BJ (cell line): ENCODE measurements at regions not wholly inside any gene's neighbourhood (a gene's known extent, or its start where the extent isn't known, plus 50 kb on each side); places are given as distances from the start of the nearest gene placed in this dataset.
"Not testable (repeated sequence)": the region's sequence is repeated elsewhere in the genome, so short reads cannot be mapped to it uniquely, and the experiment has no call there.

Experiments used
- CTCF ChIA-PET: fragments of 350-600 bp; formaldehyde crosslinking; extraction: SDS; loops from one replicate; lab custom pipeline; 2021; ENCODE audit warnings: antibody characterized with exemption, inconsistent platforms; lab: Yijun Ruan, JAX
- POLR2A ChIA-PET: fragments of 300-600 bp; sonication (Branson Sonifier 250); formaldehyde crosslinking; extraction: SDS; loops from one replicate; lab custom pipeline; 2021; ENCODE audit warnings: antibody characterized with exemption; lab: Charles Lee
- DNase-seq: peaks from one replicate; pipeline ENCODE4 v3.0.0-alpha.2; 2011; ENCODE audit warnings: low read depth
- H3K27me3 ChIP-seq: 2 replicates; pipeline ENCODE4 v1.6.0; 2011; ENCODE audit warnings: low read length; ENCODE audit not compliant: control insufficient read depth, insufficient read depth
- H3K36me3 ChIP-seq: 2 replicates; pipeline ENCODE4 v1.5.1; 2011; ENCODE audit warnings: low read length; ENCODE audit not compliant: control insufficient read depth, insufficient read depth
- H3K4me3 ChIP-seq: 2 replicates; pipeline ENCODE4 v1.5.1; 2011; ENCODE audit warnings: low read depth, mild to moderate bottlenecking, control low read depth, low read length
- TF ChIP-seq, protein P1 (sequence below): IDR thresholded peaks from 2 replicates; pipeline ENCODE4 v1.5.1; 2011; ENCODE audit warnings: low read depth, mild to moderate bottlenecking, control low read depth, inconsistent platforms, low read length, moderate library complexity; ENCODE audit not compliant: insufficient read depth

DNA sequence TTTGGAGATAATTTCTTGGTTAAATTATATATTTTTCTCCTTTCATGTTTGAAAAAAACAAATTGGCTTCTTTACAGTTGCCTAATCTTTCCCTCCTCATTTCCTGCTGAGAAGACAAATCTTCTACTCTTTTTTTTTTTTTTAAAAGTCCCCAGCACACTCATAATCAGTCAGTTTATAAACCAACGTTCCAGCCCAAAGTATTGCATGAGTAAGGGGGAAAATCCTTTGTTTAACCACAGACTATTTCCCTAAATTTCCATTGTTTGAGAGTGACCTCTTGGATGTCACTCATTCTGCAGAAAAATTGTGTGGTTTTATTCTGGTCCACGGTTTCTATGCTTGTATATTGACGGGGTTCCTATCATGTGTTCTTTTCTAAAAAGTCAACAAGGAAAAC lies 55.1 kb upstream of the TLR4 start:
- Histone ChIP-seq H3K36me3 (no peaks in the 10 kb centered on the region), H3K27me3 (no peaks in the 10 kb centered on the region), H3K4me3 (no peak overlapping the region)
- CTCF ChIA-PET = no interaction called here
- no peak for DNase-seq
- POLR2A ChIA-PET = no interaction called here
- TF ChIP-seq, protein P1, sequence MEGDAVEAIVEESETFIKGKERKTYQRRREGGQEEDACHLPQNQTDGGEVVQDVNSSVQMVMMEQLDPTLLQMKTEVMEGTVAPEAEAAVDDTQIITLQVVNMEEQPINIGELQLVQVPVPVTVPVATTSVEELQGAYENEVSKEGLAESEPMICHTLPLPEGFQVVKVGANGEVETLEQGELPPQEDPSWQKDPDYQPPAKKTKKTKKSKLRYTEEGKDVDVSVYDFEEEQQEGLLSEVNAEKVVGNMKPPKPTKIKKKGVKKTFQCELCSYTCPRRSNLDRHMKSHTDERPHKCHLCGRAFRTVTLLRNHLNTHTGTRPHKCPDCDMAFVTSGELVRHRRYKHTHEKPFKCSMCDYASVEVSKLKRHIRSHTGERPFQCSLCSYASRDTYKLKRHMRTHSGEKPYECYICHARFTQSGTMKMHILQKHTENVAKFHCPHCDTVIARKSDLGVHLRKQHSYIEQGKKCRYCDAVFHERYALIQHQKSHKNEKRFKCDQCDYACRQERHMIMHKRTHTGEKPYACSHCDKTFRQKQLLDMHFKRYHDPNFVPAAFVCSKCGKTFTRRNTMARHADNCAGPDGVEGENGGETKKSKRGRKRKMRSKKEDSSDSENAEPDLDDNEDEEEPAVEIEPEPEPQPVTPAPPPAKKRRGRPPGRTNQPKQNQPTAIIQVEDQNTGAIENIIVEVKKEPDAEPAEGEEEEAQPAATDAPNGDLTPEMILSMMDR = no peak

DNA sequence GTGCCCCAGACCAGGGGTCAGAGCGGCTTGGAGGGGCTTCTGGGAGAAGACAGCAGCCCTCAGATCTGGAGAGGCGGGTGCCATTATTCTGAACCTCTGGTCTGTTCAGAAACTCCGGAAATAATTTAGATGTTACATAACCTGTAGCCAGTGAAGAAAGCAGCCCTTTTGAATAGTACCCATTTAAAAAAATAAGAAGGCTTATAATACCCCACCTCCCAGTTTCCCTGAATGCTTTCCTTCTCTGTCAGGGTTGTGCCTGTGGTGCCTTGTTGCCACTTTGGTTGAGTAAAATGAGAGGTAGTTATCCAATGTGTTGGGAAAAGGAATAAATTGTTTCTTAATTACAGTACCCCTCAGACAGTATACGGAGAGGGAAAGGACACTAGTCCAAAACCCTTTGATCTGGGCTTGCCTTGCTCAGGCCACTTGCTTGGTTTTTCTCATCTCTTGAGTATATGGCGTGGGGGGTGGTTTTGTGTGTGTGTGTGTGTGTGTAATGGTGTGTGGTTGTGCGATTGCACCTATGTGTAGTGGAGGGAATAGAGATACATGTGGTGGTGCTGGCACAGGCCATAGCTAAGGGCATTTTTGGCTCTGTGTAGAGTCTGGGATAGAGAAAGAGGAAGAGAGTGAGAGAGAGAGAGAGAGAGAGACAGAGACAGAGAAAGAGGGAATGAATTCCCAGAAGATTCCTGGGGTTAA lies 59.1 kb upstream of the TLR4 start:
- POLR2A ChIA-PET = no interaction called here
- no peaks in the 10 kb centered on the region; the same call in none of the 2 replicates for H3K27me3 ChIP-seq
- CTCF ChIA-PET = interaction anchor here (0.7 to 1.2 kb wide), 4 partner anchors 9 to 1911 kb away, joined by 3 read pairs; no protein-coding TSS in a partner anchor

DNA sequence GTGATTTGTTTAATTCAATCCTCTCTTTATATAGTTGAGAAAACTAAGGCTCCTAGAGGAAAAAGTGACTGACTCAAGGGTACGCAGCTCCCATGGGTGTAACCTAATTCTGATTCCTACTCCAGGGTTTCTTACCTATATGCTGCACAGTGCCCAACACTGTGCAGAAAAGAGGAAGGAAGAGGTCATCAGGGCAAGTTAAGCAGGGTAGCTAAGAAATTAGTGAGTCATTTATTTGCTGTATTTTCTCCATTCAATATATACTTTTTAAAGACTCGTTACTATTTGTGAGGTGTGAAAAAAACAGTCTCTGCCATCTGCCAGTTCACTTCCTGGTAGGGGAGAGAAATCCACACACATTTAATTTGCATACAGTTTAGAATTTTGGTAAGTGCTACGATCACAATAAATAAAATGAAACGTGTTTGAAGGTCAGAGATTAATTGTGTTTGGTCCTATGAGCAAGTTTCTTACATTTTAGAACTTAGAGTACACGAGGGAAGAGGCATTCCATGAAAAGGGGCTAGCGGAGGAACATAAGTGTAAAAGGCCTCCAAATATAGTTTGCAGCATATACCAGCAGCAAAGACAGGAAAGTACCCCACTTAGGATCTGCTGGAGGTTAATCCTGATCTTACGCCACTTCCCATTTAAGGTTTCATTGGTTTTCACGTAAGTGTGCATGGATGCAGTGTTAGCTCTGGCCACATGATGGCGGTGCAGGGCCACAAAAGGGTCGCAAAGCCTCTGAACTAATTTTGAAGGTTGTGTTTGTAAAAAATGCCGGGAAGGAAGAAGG lies 59.9 kb upstream of the TLR4 start:
- ChIA-PET POLR2A (no interaction called here), CTCF (interaction anchor here (0.6 to 1.2 kb wide), 5 partner anchors 9 to 1595 kb away, joined by 3 to 4 read pairs (median 3); no protein-coding TSS in a partner anchor)
- TF ChIP-seq, protein P1 = peak; percentile 94
- DNase-seq = no peak
- Histone ChIP-seq H3K4me3 (no peak overlapping the region), H3K27me3 (no peaks in the 10 kb centered on the region; the same call in none of the 2 replicates), H3K36me3 (no peaks in the 10 kb centered on the region)

More for the DNA sequence above, 59.1 kb upstream of the TLR4 start:
- H3K4me3 ChIP-seq = no peak overlapping the region
- TF ChIP-seq, protein P1 = no peak
- no peaks in the 10 kb centered on the region for H3K36me3 ChIP-seq
- DNase-seq = no peak

DNA sequence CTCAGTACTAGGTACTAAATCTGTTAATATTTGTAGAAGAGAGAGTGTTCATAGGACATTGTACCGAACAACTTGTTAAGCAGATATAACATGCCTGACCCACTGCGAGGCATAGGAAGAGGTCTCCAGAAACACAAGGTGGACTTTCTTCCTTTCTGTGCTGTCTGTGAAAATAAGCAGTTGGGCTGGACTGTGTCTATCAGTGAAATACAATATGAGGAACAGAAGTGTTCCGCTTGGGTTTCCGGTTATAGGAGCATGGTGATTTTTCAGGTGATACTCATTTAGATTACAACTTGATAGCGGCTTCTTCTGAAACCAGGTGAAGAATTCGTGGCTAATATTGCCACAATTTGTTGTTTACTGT lies 60.9 kb upstream of the TLR4 start:
- Histone ChIP-seq H3K27me3 (no peaks in the 10 kb centered on the region; the same call in none of the 2 replicates), H3K36me3 (no peaks in the 10 kb centered on the region), H3K4me3 (no peak overlapping the region)
- no peak for DNase-seq
- TF ChIP-seq, protein P1 = no peak
- CTCF ChIA-PET = interaction anchor here (1.1 kb wide), 1 partner anchor 169 kb away, joined by 4 read pairs; no protein-coding TSS in a partner anchor
- POLR2A ChIA-PET = no interaction called here

DNA sequence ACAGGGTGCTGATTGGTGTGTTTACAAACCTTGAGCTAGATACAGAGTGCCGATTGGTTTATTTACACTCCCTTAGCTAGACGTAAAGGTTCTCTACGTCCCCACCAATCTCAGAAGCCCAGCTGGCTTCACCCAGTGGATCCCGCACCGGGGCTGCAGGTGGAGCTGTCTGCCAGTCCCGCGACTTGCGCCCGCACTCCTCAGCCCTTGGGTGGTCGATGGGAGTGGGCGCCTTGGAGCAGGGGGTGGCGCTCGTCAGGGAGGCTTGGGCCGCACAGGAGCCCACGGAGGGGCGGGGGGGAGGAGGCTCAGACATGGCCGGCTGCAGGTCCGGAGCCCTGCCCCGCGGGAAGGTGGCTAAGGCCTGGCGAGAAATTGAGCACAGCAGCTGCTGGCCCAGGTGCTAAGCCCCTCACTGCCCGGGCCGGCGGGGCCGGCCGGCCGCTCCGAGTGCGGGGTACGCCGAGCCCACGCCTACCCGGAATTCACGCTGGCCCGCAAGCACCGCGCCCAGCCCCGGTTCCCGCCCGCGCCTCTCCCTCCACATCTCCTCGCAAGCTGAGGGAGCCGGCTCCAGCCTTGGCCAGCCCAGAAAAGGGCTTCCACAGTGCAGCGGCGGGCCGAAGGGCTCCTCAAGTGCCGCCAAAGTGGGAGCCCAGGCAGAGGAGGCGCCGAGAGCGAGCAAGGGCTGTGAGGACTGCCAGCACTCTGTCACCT lies 61.5 kb upstream of the TLR4 start:
- not testable (repeated sequence) for DNase-seq
- H3K4me3 ChIP-seq = peak overlapping the region; percentile 3; the same call in 1 of the 2 replicates
- CTCF ChIA-PET = interaction anchor here (0.6 to 0.7 kb wide), 2 partner anchors 84 to 1723 kb away, joined by 3 to 4 read pairs; no protein-coding TSS in a partner anchor

More for the DNA sequence above, 61.5 kb upstream of the TLR4 start:
- H3K27me3 ChIP-seq, H3K36me3 ChIP-seq, POLR2A ChIA-PET: not testable (repeated sequence)
